GM13976 (cell line): ENCODE measurements at regions not wholly inside any gene's neighbourhood (a gene's known extent, or its start where the extent isn't known, plus 50 kb on each side); places are given as distances from the start of the nearest gene placed in this dataset.

ENCODE experiments used
- DNase-seq: peaks from one replicate; pipeline ENCODE4 v3.0.0; 2012; ENCODE audit warnings: low spot score
- CTCF ChIP-seq: IDR thresholded peaks from 2 replicates; pipeline ENCODE4 v1.5.1; 2012; ENCODE audit warnings: borderline replicate concordance, mild to moderate bottlenecking; ENCODE audit not compliant: insufficient read depth; ENCODE audit errors: extremely low read depth, missing control alignments, control extremely low read depth
- in situ Hi-C: fragments of 300-500 bp; cut with MboI; formaldehyde crosslinking; loops from one replicate; pipeline ENCODE4 v1.12.0; 2022; ENCODE audit warnings: low sequenced_read_pairs, mixed read lengths, inconsistent platforms; ENCODE audit not compliant: unreplicated experiment

DNA sequence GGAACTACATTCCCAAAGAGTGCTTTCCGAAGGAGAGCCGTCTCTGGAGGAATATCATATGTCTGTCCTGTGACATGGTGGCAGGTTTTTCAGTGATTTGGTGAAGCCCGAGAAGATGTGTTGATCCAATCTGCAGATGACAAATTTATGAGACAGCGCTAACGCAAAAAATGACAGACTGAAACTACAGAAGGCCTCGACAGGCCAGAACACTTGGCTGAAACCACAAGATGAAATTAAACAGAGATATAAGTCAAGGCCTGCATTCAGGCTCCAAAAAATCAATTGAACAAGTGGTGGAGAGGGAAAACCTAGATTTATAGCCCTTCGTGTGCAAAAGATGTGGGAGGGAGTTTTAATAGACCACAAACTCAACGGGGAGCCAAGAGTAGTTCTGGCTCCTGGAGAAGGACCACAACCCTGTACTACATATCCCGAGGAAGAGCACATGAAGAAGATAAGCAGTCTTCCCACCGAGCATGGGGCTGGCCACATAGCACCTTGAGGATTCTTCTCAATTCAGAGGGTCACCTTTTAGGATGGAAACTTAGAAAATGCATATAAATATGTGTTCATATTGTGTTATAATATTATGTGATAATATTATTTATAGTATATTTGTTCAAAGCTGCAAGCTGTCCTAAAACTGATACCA, 231.3 kb upstream of the PDE10A start:
- no peak for TF ChIP-seq CTCF
- in situ Hi-C loops: no loop called here
- DNase-seq: no peak

DNA sequence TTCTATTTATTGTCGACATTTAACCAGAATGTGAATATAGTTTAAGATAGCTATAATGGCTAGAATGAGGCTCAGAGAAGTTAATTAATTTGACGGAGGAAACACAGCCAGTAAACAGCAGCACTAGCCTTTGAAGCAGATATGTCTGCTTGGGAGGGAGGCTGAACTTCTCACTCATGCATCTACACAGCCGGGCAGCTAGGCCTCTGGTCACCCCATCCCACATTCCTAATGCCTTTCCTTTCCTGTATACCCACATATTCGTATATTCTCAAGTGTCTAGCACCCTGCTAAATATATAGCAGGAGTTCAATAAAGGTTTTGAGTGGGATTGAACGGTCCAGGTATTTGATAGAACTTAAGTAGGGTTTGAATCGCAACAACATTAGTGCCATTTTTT, 230.4 kb upstream of the PDE10A start:
- no peak for DNase-seq
- in situ Hi-C loops: no loop called here
- TF ChIP-seq CTCF: no peak

GRCh38 chr6:165891320-165891719, 228.3 kb upstream of the PDE10A start:
- in situ Hi-C loops: no loop called here
- no peak for DNase-seq
- no peak for TF ChIP-seq CTCF

GRCh38 chr6:165890404-165890735, 227.3 kb upstream of the PDE10A start:
- in situ Hi-C loops: no loop called here
- DNase-seq: no peak
- no peak for TF ChIP-seq CTCF

GRCh38 chr6:165889636-165890403, 226.8 kb upstream of the PDE10A start:
- no peak for DNase-seq
- TF ChIP-seq CTCF: peak; percentile 14
- in situ Hi-C loops: no loop called here

- DNase-seq: no peak
- in situ Hi-C loops: no loop called here
- no peak for TF ChIP-seq CTCF
Observed at GRCh38 chr6:165886169-165886568, 223.1 kb upstream of the PDE10A start.
